ENCODE measurements at regions not wholly inside any gene's neighbourhood (a gene's known extent, or its start where the extent isn't known, plus 50 kb on each side); places are given as distances from the start of the nearest gene placed in this dataset.

GRCh38 chrX:121894756-121895155, 847.3 kb downstream of the GLUD2 start (continued):
- no peak for TF ChIP-seq MEF2A (IDR thresholded peaks at IDR 0.05; ENCODE audit: insufficient read depth, low read depth, low read length)
- no peak for TF ChIP-seq RCOR1 (conservative IDR thresholded peaks at IDR 0.05; ENCODE audit: low read depth, low read length)
- TF ChIP-seq CHD2 (IDR thresholded peaks at IDR 0.05; ENCODE audit: borderline replicate concordance, low read depth, low read length), result no peak
- no peak for TF ChIP-seq HDAC6 (IDR thresholded peaks at IDR 0.05; ENCODE audit: unreplicated experiment)
- no peak for TF ChIP-seq IRF4 (IDR thresholded peaks at IDR 0.05; ENCODE audit: low read depth, low read length)
- no peak for TF ChIP-seq RELB (IDR thresholded peaks at IDR 0.05; ENCODE audit: low read depth)

GRCh38 chrX:121902463-121902862, 855.1 kb downstream of the GLUD2 start:
- ChIA-PET SMC1A (ENCODE audit: uncharacterized antibody, unreplicated experiment) (interaction anchor here (0.7 kb wide), 1 partner anchor 547 kb away, joined by 3 read pairs; no protein-coding TSS in a partner anchor), RAD21 (ENCODE audit: unreplicated experiment) (no interaction called here), CTCF (no interaction called here), POLR2A (no interaction called here)
- ATAC-seq (peak; percentile 82), FAIRE-seq (no peak), DNase-seq (ENCODE audit: low read depth, low spot score) (peak; percentile 12)
- Histone ChIP-seq H3K9me3 (replicated peaks; ENCODE audit: control insufficient read depth, insufficient read depth, low read length) (no peaks in the 10 kb centered on the region), H3K36me3 (ENCODE audit: control insufficient read depth in 2 of 2, insufficient read depth in 2 of 2, low read length in 1 of 2) (no peaks in the 10 kb centered on the region), H3K9ac (ENCODE audit: control insufficient read depth, insufficient read depth, low read length) (no peak overlapping the region), H3K4me1 (ENCODE audit: control insufficient read depth, insufficient read depth, low read length) (no peaks in the 10 kb centered on the region), H3K27me3 (replicated peaks in 1 of 2; ENCODE audit: control insufficient read depth in 2 of 2, insufficient read depth in 2 of 2, low read length in 1 of 2) (no peaks in the 10 kb centered on the region), H3K4me3 (no peak overlapping the region), H3K79me2 (ENCODE audit: control insufficient read depth, insufficient read depth, low read length) (no peaks in the 10 kb centered on the region), H3K4me2 (ENCODE audit: control insufficient read depth, insufficient read depth) (no peak overlapping the region), H2AFZ (ENCODE audit: control insufficient read depth, low read depth, low read length) (no peak overlapping the region), H3K27ac (ENCODE audit: control insufficient read depth, insufficient read depth) (no peak overlapping the region), H4K20me1 (ENCODE audit: control insufficient read depth, insufficient read depth) (no peaks in the 10 kb centered on the region)
- BruUV-seq (replicated peaks), result no TSS peak
- intact Hi-C loops (cut with micrococcal nuclease; ENCODE audit: unreplicated experiment) (no loop called here), in situ Hi-C loops (cut with MboI) (no loop called here)
- 0% methylated on average over 2 of the region's 2 CpGs for WGBS (ENCODE audit: insufficient coverage, insufficient replicate concordance, low lambda C conversion rate, missing lambda C conversion rate)
- TF ChIP-seq RAD21 (IDR thresholded peaks at IDR 0.05; ENCODE audit: insufficient read depth, low read depth, low read length) (no peak), ZNF622 (IDR thresholded peaks at IDR 0.05) (no peak), ZNF687 (IDR thresholded peaks at IDR 0.05) (no peak), FOXM1 (IDR thresholded peaks at IDR 0.05; ENCODE audit: low read depth, low read length) (peak; percentile 28; the same call in 1 of the 2 replicates), IKZF1 (conservative IDR thresholded peaks at IDR 0.05) (peak; percentile 36; the same call in 1 of the 2 replicates), CHD1 (IDR thresholded peaks at IDR 0.05; ENCODE audit: low read depth, low read length) (no peak), BACH1 (IDR thresholded peaks at IDR 0.05; ENCODE audit: borderline replicate concordance) (no peak), STAT1 (conservative IDR thresholded peaks at IDR 0.05) (no peak), CREM (IDR thresholded peaks at IDR 0.05; ENCODE audit: low read depth) (0 out of 2 replicates have a peak, but pooled peaks have one; percentile 10), MTA2 (IDR thresholded peaks at IDR 0.05; ENCODE audit: low read depth) (peak; percentile 12; the same call in 1 of the 2 replicates), NFIC (IDR thresholded peaks at IDR 0.05; ENCODE audit: low read depth, low read length) (peak; percentile 56; the same call in 1 of the 2 replicates), BMI1 (IDR thresholded peaks at IDR 0.05; ENCODE audit: borderline replicate concordance) (no peak), GABPA (IDR thresholded peaks at IDR 0.05; ENCODE audit: low read depth) (no peak), IKZF2 (IDR thresholded peaks at IDR 0.05) (peak in 1 of 2 experiments; percentile 44; a peak in 2 of 4 replicates), JUNB (IDR thresholded peaks at IDR 0.05) (peak; percentile 14; the same call in 1 of the 2 replicates), NRF1 (conservative IDR thresholded peaks at IDR 0.05; ENCODE audit: low read depth, low read length) (no peak)

Measured in GM12878 (cell line).